ENCODE measurements at regions not wholly inside any gene's neighbourhood (a gene's known extent, or its start where the extent isn't known, plus 50 kb on each side); places are given as distances from the start of the nearest gene placed in this dataset.

- no peak for TF ChIP-seq CTCF (IDR thresholded peaks at IDR 0.05; ENCODE audit: low read depth, low read length, missing control alignments)
- no peak overlapping the region for H3K4me3 ChIP-seq (ENCODE audit: low read depth, low read length)
- DNase-seq (ENCODE audit: low read depth) = no peak
Measured at GRCh38 chr6:138563231-138563630, 63.9 kb upstream of the NHSL1 start.

GRCh38 chr6:138563650-138564049 lies 64.4 kb upstream of the NHSL1 start:
- no peak for DNase-seq (ENCODE audit: low read depth)
- TF ChIP-seq CTCF (IDR thresholded peaks at IDR 0.05; ENCODE audit: low read depth, low read length, missing control alignments) = no peak

GRCh38 chr6:138564170-138564721 lies 65.0 kb upstream of the NHSL1 start:
- no peak overlapping the region for H3K4me3 ChIP-seq (ENCODE audit: low read depth, low read length)
- no peak for TF ChIP-seq CTCF (IDR thresholded peaks at IDR 0.05; ENCODE audit: low read depth, low read length, missing control alignments)
- no peak for DNase-seq (ENCODE audit: low read depth)

More at GRCh38 chr6:138563650-138564049, 64.4 kb upstream of the NHSL1 start:
- no peak overlapping the region for H3K4me3 ChIP-seq (ENCODE audit: low read depth, low read length)

- TF ChIP-seq CTCF (IDR thresholded peaks at IDR 0.05; ENCODE audit: low read depth, low read length, missing control alignments) = no peak
- no peak overlapping the region for H3K4me3 ChIP-seq (ENCODE audit: low read depth, low read length)
- no peak for DNase-seq (ENCODE audit: low read depth)
Measured at GRCh38 chr6:138567052-138567451, 67.8 kb upstream of the NHSL1 start.

- DNase-seq (ENCODE audit: low read depth) = no peak
- TF ChIP-seq CTCF (IDR thresholded peaks at IDR 0.05; ENCODE audit: low read depth, low read length, missing control alignments) = no peak
- H3K4me3 ChIP-seq (ENCODE audit: low read depth, low read length) = no peak overlapping the region
Measured at GRCh38 chr6:138568997-138569396, 69.7 kb upstream of the NHSL1 start.

- DNase-seq (ENCODE audit: low read depth) = no peak
- no peak for TF ChIP-seq CTCF (IDR thresholded peaks at IDR 0.05; ENCODE audit: low read depth, low read length, missing control alignments)
- H3K4me3 ChIP-seq (ENCODE audit: low read depth, low read length) = no peak overlapping the region
Measured at GRCh38 chr6:138569554-138569953, 70.3 kb upstream of the NHSL1 start.

- no peak overlapping the region for H3K4me3 ChIP-seq (ENCODE audit: low read depth, low read length)
- DNase-seq (ENCODE audit: low read depth) = no peak
- TF ChIP-seq CTCF (IDR thresholded peaks at IDR 0.05; ENCODE audit: low read depth, low read length, missing control alignments) = no peak
Measured at GRCh38 chr6:138569970-138570724, 70.9 kb upstream of the NHSL1 start.
